Fibroblast of lung (primary cell): ENCODE measurements at regions not wholly inside any gene's neighbourhood (a gene's known extent, or its start where the extent isn't known, plus 50 kb on each side); places are given as distances from the start of the nearest gene placed in this dataset.
A peak's percentile ranks its signal among the peaks of the same experiment; 100 is the strongest.

Source experiments
- DNase-seq, 2 donors: peaks; one replicate each; pipeline versions ENCODE4 v3.0.0 to v3.0.0-alpha.2; 2010; ENCODE audit warnings: low read depth in 2 of 2
- H2AFZ ChIP-seq: 2 replicates; pipeline ENCODE4 v1.5.1; 2012; ENCODE audit warnings: low read length, control low read depth, inconsistent platforms
- H3K27ac ChIP-seq: 2 replicates; pipeline ENCODE4 v1.5.1; 2011; ENCODE audit warnings: low read length, control low read depth; ENCODE audit not compliant: insufficient read depth
- H3K27me3 ChIP-seq: 2 replicates; pipeline ENCODE4 v1.5.1; 2011; ENCODE audit warnings: mild to moderate bottlenecking, low read length; ENCODE audit not compliant: control insufficient read depth, insufficient read depth
- H3K36me3 ChIP-seq: 2 replicates; pipeline ENCODE4 v1.5.1; 2011; ENCODE audit warnings: low read length; ENCODE audit not compliant: control insufficient read depth, insufficient read depth
- H3K4me1 ChIP-seq: 2 replicates; pipeline ENCODE4 v1.5.1; 2011; ENCODE audit warnings: low read length; ENCODE audit not compliant: control insufficient read depth, insufficient read depth; ENCODE audit errors: extremely low read depth
- H3K4me2 ChIP-seq: 2 replicates; pipeline ENCODE4 v1.5.1; 2011; ENCODE audit warnings: low read length, control low read depth; ENCODE audit not compliant: insufficient read depth; ENCODE audit errors: extremely low read depth
- H3K4me3 ChIP-seq, 4 experiments: fragments of 200-600 bp in 1 of 4; sonication (generic) in 1 of 4; replicated peaks in 1 of 4; 2 replicates each; pipeline ENCODE4 v1.5.1; 2011 to 2016; ENCODE audit warnings: low read length in 4 of 4, low read depth in 3 of 4, mild to moderate bottlenecking in 3 of 4, control low read depth in 2 of 4, inconsistent platforms in 1 of 4, mixed read lengths in 1 of 4; ENCODE audit not compliant: insufficient read depth in 1 of 4; ENCODE audit errors: control extremely low read depth in 1 of 4
- H3K79me2 ChIP-seq: 2 replicates; pipeline ENCODE4 v1.5.1; 2012; ENCODE audit warnings: mild to moderate bottlenecking, low read length, inconsistent platforms; ENCODE audit not compliant: control insufficient read depth, insufficient read depth
- H3K9ac ChIP-seq: 2 replicates; pipeline ENCODE4 v1.5.1; 2011; ENCODE audit warnings: mild to moderate bottlenecking, low read length, control low read depth; ENCODE audit not compliant: insufficient read depth
- H3K9me3 ChIP-seq: 2 replicates; pipeline ENCODE4 v1.5.1; 2012; ENCODE audit warnings: low read depth, low read length; ENCODE audit not compliant: control insufficient read depth, insufficient read depth
- H4K20me1 ChIP-seq: 2 replicates; pipeline ENCODE4 v1.5.1; 2011; ENCODE audit warnings: low read length; ENCODE audit not compliant: control insufficient read depth, insufficient read depth; ENCODE audit errors: extremely low read depth
- EZH2 ChIP-seq: IDR thresholded peaks from 2 replicates; pipeline ENCODE4 v1.5.1; 2012; ENCODE audit warnings: low read length, control low read depth, mild to moderate bottlenecking; ENCODE audit errors: missing control alignments
- TF ChIP-seq, protein P1 (sequence below), 2 donors: IDR thresholded peaks in 1 of 2; conservative IDR thresholded peaks in 1 of 2; 1 replicate in 1 of 2; 2 replicates in 1 of 2; pipeline ENCODE4 v1.5.1; 2011 to 2012; ENCODE audit warnings: low read length in 2 of 2, control low read depth in 1 of 2, inconsistent platforms in 1 of 2, low read depth in 1 of 2, mild to moderate bottlenecking in 1 of 2

DNA sequence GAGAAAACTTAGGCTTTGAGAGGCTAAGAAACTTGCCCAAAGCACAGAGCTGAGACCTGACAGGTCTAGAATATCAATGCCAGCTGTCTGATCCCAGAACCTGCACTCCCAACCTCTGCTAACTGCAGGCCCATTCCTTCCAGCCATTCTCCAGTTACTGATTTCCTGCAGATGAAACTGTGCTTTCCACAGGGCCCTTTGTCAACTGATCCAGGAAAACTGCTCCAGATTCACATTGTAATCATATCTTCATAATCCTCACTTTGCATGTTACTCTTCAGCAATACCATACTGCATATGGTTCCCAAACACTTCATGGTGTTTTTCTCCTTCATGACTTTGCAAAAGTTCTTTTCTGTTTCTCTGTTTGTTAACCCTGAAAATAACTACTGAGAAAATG lies 100.6 kb downstream of the RAP2A start:
- Histone ChIP-seq H3K4me1 (no peaks in the 10 kb centered on the region), H2AFZ (no peak overlapping the region), H3K4me3 (no peak overlapping the region), H3K27ac (no peak overlapping the region), H3K79me2 (no peaks in the 10 kb centered on the region), H3K27me3 (no peaks in the 10 kb centered on the region), H4K20me1 (no peaks in the 10 kb centered on the region), H3K36me3 (no peaks in the 10 kb centered on the region), H3K9me3 (no peaks in the 10 kb centered on the region), H3K4me2 (no peak overlapping the region), H3K9ac (no peak overlapping the region)
- TF ChIP-seq, protein P1, sequence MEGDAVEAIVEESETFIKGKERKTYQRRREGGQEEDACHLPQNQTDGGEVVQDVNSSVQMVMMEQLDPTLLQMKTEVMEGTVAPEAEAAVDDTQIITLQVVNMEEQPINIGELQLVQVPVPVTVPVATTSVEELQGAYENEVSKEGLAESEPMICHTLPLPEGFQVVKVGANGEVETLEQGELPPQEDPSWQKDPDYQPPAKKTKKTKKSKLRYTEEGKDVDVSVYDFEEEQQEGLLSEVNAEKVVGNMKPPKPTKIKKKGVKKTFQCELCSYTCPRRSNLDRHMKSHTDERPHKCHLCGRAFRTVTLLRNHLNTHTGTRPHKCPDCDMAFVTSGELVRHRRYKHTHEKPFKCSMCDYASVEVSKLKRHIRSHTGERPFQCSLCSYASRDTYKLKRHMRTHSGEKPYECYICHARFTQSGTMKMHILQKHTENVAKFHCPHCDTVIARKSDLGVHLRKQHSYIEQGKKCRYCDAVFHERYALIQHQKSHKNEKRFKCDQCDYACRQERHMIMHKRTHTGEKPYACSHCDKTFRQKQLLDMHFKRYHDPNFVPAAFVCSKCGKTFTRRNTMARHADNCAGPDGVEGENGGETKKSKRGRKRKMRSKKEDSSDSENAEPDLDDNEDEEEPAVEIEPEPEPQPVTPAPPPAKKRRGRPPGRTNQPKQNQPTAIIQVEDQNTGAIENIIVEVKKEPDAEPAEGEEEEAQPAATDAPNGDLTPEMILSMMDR (conservative IDR thresholded peaks at IDR 0.05 in 1 of 2, IDR thresholded peaks at IDR 0.05 in 1 of 2; ENCODE audit: low read depth in 1 of 2, low read length in 2 of 2): no peak
- no peak for TF ChIP-seq EZH2
- no peak for DNase-seq

DNA sequence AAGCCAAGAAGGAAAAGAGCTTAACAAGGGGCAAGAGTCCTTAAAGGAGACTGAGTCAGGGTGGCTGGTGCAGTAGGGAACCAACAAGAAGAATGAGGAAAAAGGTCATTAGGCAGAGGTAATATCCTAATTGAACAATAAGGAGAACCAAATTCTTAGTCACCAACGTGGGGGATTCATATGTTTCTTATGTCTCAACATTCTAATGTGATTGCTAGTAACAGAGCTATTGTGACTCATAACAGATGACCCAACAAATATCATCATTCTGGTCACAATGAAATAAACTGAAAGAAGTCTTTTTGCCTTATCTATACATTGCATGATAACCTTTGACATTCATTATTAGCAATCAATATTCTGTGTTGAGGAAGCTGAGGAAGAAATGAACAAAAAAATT lies 101.6 kb downstream of the RAP2A start:
- no peaks in the 10 kb centered on the region for H3K27me3 ChIP-seq
- no peak overlapping the region for H2AFZ ChIP-seq
- H4K20me1 ChIP-seq: no peaks in the 10 kb centered on the region
- no peaks in the 10 kb centered on the region for H3K9me3 ChIP-seq
- H3K9ac ChIP-seq: no peak overlapping the region
- no peaks in the 10 kb centered on the region for H3K4me1 ChIP-seq
- DNase-seq: peak; percentile 34 to 45
- no peak overlapping the region for H3K4me3 ChIP-seq
- no peaks in the 10 kb centered on the region for H3K79me2 ChIP-seq
- no peak overlapping the region for H3K27ac ChIP-seq
- H3K4me2 ChIP-seq: no peak overlapping the region
- TF ChIP-seq EZH2: no peak
- TF ChIP-seq, protein P1 (conservative IDR thresholded peaks at IDR 0.05 in 1 of 2, IDR thresholded peaks at IDR 0.05 in 1 of 2; ENCODE audit: low read depth in 1 of 2, low read length in 2 of 2): no peak
- no peaks in the 10 kb centered on the region for H3K36me3 ChIP-seq

DNA sequence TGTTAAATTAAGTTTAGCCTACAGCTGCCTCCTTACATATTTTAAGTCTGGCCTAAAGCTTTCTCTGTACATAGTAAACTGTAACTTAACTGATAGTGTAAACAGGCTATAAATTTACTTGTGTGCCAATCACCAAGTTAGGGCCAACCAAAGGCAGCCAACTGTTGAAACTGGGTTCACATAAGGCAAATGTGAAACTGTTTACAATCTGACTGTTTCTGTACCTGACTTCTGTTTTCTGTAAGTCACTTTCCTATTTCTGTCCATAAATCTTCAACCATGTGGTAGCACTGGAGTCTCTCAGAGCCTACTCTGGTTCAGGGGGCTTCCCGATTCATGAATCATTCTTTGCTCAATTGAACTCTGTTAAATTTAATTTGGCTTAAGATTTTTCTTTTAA lies 103.1 kb downstream of the RAP2A start:
- Histone ChIP-seq H3K79me2 (no peaks in the 10 kb centered on the region), H3K27me3 (no peaks in the 10 kb centered on the region), H3K9me3 (no peaks in the 10 kb centered on the region), H3K9ac (no peak overlapping the region), H3K4me3 (no peak overlapping the region), H3K36me3 (no peaks in the 10 kb centered on the region), H3K27ac (no peak overlapping the region), H2AFZ (no peak overlapping the region), H3K4me2 (no peak overlapping the region), H3K4me1 (no peaks in the 10 kb centered on the region), H4K20me1 (no peaks in the 10 kb centered on the region)
- DNase-seq: no peak
- no peak for TF ChIP-seq EZH2
- TF ChIP-seq, protein P1 (conservative IDR thresholded peaks at IDR 0.05 in 1 of 2, IDR thresholded peaks at IDR 0.05 in 1 of 2; ENCODE audit: low read depth in 1 of 2, low read length in 2 of 2): no peak
